ENCODE measurements at regions not wholly inside any gene's neighbourhood (a gene's known extent, or its start where the extent isn't known, plus 50 kb on each side); places are given as distances from the start of the nearest gene placed in this dataset.

- Histone ChIP-seq H3K27me3 (no peaks in the 10 kb centered on the region), H3K27ac (no peak overlapping the region), H3K36me3 (peaks cover 6 to 30% of the 10 kb centered on the region in 2 donors), H3K9me3 (no peaks in the 10 kb centered on the region), H3K4me3 (no peak overlapping the region), H3K4me1 (no peaks in the 10 kb centered on the region)
- no peak for DNase-seq (ENCODE audit: low spot score in 2 of 2)
- TF ChIP-seq CTCF (IDR thresholded peaks at IDR 0.05): no peak
- intact Hi-C loops (cut with DNase I): no loop called here
Observed at GRCh38 chr16:27678955-27679354, 129.0 kb downstream of the KATNIP start.

GRCh38 chr16:27679899-27680298 lies 130.0 kb downstream of the KATNIP start:
- Histone ChIP-seq H3K27ac (no peak overlapping the region), H3K9me3 (no peaks in the 10 kb centered on the region), H3K4me1 (no peaks in the 10 kb centered on the region), H3K36me3 (peaks cover 6 to 30% of the 10 kb centered on the region in 2 donors), H3K4me3 (no peak overlapping the region), H3K27me3 (no peaks in the 10 kb centered on the region)
- DNase-seq (ENCODE audit: low spot score in 2 of 2): no peak
- intact Hi-C loops (cut with DNase I): no loop called here
- no peak for TF ChIP-seq CTCF (IDR thresholded peaks at IDR 0.05)

GRCh38 chr16:27681681-27682080 lies 131.7 kb downstream of the KATNIP start:
- intact Hi-C loops (cut with DNase I): no loop called here
- Histone ChIP-seq H3K4me3 (no peak overlapping the region), H3K36me3 (peaks cover 6 to 30% of the 10 kb centered on the region in 2 donors), H3K9me3 (no peaks in the 10 kb centered on the region), H3K4me1 (no peaks in the 10 kb centered on the region), H3K27me3 (no peaks in the 10 kb centered on the region), H3K27ac (no peak overlapping the region)
- no peak for DNase-seq (ENCODE audit: low spot score in 2 of 2)
- no peak for TF ChIP-seq CTCF (IDR thresholded peaks at IDR 0.05)

GRCh38 chr16:27684047-27684446 lies 134.1 kb downstream of the KATNIP start:
- TF ChIP-seq CTCF (IDR thresholded peaks at IDR 0.05): no peak
- Histone ChIP-seq H3K27ac (no peak overlapping the region), H3K9me3 (no peaks in the 10 kb centered on the region), H3K36me3 (peaks cover 6 to 18% of the 10 kb centered on the region in 2 donors), H3K4me3 (no peak overlapping the region), H3K4me1 (no peaks in the 10 kb centered on the region), H3K27me3 (no peaks in the 10 kb centered on the region)
- DNase-seq (ENCODE audit: low spot score in 2 of 2): no peak
- intact Hi-C loops (cut with DNase I): no loop called here

GRCh38 chr16:27685807-27686206 lies 135.9 kb downstream of the KATNIP start:
- intact Hi-C loops (cut with DNase I): no loop called here
- peaks cover 6 to 11% of the 10 kb centered on the region in 2 donors for H3K36me3 ChIP-seq
- no peak overlapping the region for H3K4me3 ChIP-seq
- no peaks in the 10 kb centered on the region for H3K9me3 ChIP-seq
- H3K4me1 ChIP-seq: no peaks in the 10 kb centered on the region
- no peaks in the 10 kb centered on the region for H3K27me3 ChIP-seq
- TF ChIP-seq CTCF (IDR thresholded peaks at IDR 0.05): no peak
- H3K27ac ChIP-seq: no peak overlapping the region
- no peak for DNase-seq (ENCODE audit: low spot score in 2 of 2)

GRCh38 chr16:27686926-27687325 lies 137.0 kb downstream of the KATNIP start:
- TF ChIP-seq CTCF (IDR thresholded peaks at IDR 0.05): no peak
- Histone ChIP-seq H3K4me3 (no peak overlapping the region), H3K27ac (no peak overlapping the region), H3K27me3 (no peaks in the 10 kb centered on the region), H3K4me1 (no peaks in the 10 kb centered on the region), H3K36me3 (peaks cover 0 to 5% of the 10 kb centered on the region in 2 donors), H3K9me3 (no peaks in the 10 kb centered on the region)
- intact Hi-C loops (cut with DNase I): no loop called here
- DNase-seq (ENCODE audit: low spot score in 2 of 2): no peak
